Epithelial cell of esophagus (primary cell): ENCODE measurements at regions not wholly inside any gene's neighbourhood (a gene's known extent, or its start where the extent isn't known, plus 50 kb on each side); places are given as distances from the start of the nearest gene placed in this dataset.
A peak's percentile ranks its signal among the peaks of the same experiment; 100 is the strongest.
"Not testable (repeated sequence)": the region's sequence is repeated elsewhere in the genome, so short reads cannot be mapped to it uniquely, and the experiment has no call there.

ENCODE experiments used
- DNase-seq: peaks from one replicate; pipeline ENCODE4 v3.0.0; 2010; ENCODE audit warnings: low read depth
- H3K4me3 ChIP-seq: 2 replicates; pipeline ENCODE4 v1.5.1; 2011; ENCODE audit warnings: mild to moderate bottlenecking, low read length, control low read depth
- CTCF ChIP-seq: IDR thresholded peaks from 2 replicates; pipeline ENCODE4 v1.5.1; 2011; ENCODE audit warnings: low read depth, mild to moderate bottlenecking, low read length, control low read depth, inconsistent platforms; ENCODE audit not compliant: insufficient read depth; ENCODE audit errors: missing control alignments

GRCh38 chr16:66188917-66189725, 177.4 kb upstream of the CDH5 start:
- TF ChIP-seq CTCF, result no peak
- no peak overlapping the region for H3K4me3 ChIP-seq
- DNase-seq, result no peak

- no peak overlapping the region for H3K4me3 ChIP-seq
- TF ChIP-seq CTCF, result no peak
- no peak for DNase-seq
These were observed 180.2 kb upstream of the CDH5 start for GRCh38 chr16:66186251-66186785.

GRCh38 chr16:66182592-66182991, 183.9 kb upstream of the CDH5 start:
- no peak for TF ChIP-seq CTCF
- DNase-seq, result peak; percentile 68
- H3K4me3 ChIP-seq, result no peak overlapping the region

GRCh38 chr16:66176731-66177130, 189.8 kb upstream of the CDH5 start:
- H3K4me3 ChIP-seq, result no peak overlapping the region
- DNase-seq, result no peak
- no peak for TF ChIP-seq CTCF

GRCh38 chr16:66176111-66176510, 190.4 kb upstream of the CDH5 start:
- no peak for TF ChIP-seq CTCF
- no peak for DNase-seq
- no peak overlapping the region for H3K4me3 ChIP-seq

GRCh38 chr16:66175636-66176035, 190.9 kb upstream of the CDH5 start:
- no peak overlapping the region for H3K4me3 ChIP-seq
- TF ChIP-seq CTCF, result no peak
- DNase-seq, result no peak

- H3K4me3 ChIP-seq, result no peak overlapping the region
- DNase-seq, result no peak
- TF ChIP-seq CTCF, result no peak
These were observed 191.4 kb upstream of the CDH5 start for GRCh38 chr16:66175058-66175457.

- H3K4me3 ChIP-seq, DNase-seq: not testable (repeated sequence)
These were observed 192.7 kb upstream of the CDH5 start for GRCh38 chr16:66173796-66174195.

- not testable (repeated sequence) for H3K4me3 ChIP-seq
These were observed 193.3 kb upstream of the CDH5 start for GRCh38 chr16:66173181-66173580.

More at GRCh38 chr16:66173181-66173580, 193.3 kb upstream of the CDH5 start:
- not testable (repeated sequence) for DNase-seq
